GM12878 (cell line): ENCODE measurements at regions not wholly inside any gene's neighbourhood (a gene's known extent, or its start where the extent isn't known, plus 50 kb on each side); places are given as distances from the start of the nearest gene placed in this dataset.

Experiments used
- ATAC-seq: fragments of 200-7000 bp; cut with Tn5 transposase; 3 replicates; pipeline ENCODE4 v1.9.1; 2020; ENCODE audit warnings: mild to moderate bottlenecking, moderate library complexity
- BruUV-seq: library from RNA; stranded (reverse); fragments of 400-500 nt; replicated peaks from 2 replicates; lab custom pipeline; 2021; lab: Mats Ljungman, UMichigan
- CTCF ChIA-PET: fragments of 300-600 bp; sonication (Branson Sonifier 250); formaldehyde crosslinking; extraction: SDS; loops from one replicate; lab custom pipeline; 2021; ENCODE audit warnings: inconsistent platforms; lab: Yijun Ruan, JAX
- POLR2A ChIA-PET: fragments of 350-600 bp; formaldehyde crosslinking; extraction: SDS; loops from one replicate; lab custom pipeline; 2021; ENCODE audit warnings: inconsistent platforms; lab: Charles Lee
- RAD21 ChIA-PET: fragments of 300-600 bp; sonication (Branson Sonifier 250); formaldehyde crosslinking; loops from one replicate; lab custom pipeline; 2023; ENCODE audit warnings: antibody characterized with exemption; ENCODE audit not compliant: unreplicated experiment; lab: Charles Lee
- SMC1A ChIA-PET: fragments of 300-600 bp; sonication (Branson Sonifier 250); formaldehyde crosslinking; loops from one replicate; lab custom pipeline; 2023; ENCODE audit not compliant: unreplicated experiment, uncharacterized antibody; lab: Charles Lee
- DNase-seq: peaks from one replicate; pipeline ENCODE4 v3.0.0-alpha.2; 2011; ENCODE audit warnings: low read depth, low spot score
- FAIRE-seq: peaks from 3 replicates; lab custom pipeline; 2011; peaks lifted over from hg19 to GRCh38; lab: Jason Lieb, UNC
- H2AFZ ChIP-seq: 2 replicates; pipeline ENCODE4 v1.6.0; 2011; ENCODE audit warnings: low read depth, low read length, control low read depth; ENCODE audit not compliant: control insufficient read depth
- H3K27ac ChIP-seq: 2 replicates; pipeline ENCODE4 v1.5.1; 2011; ENCODE audit warnings: control low read depth; ENCODE audit not compliant: control insufficient read depth, insufficient read depth
- H3K27me3 ChIP-seq, 2 experiments: replicated peaks in 1 of 2; 2 replicates each; pipeline versions ENCODE4 v1.6.0 to v1.6.1; 2011; ENCODE audit warnings: low read length in 1 of 2; ENCODE audit not compliant: control insufficient read depth in 2 of 2, insufficient read depth in 2 of 2
- H3K36me3 ChIP-seq, 2 experiments: 2 replicates each; pipeline ENCODE4 v1.5.1; 2011; ENCODE audit warnings: low read length in 1 of 2; ENCODE audit not compliant: control insufficient read depth in 2 of 2, insufficient read depth in 2 of 2
- H3K4me1 ChIP-seq: 2 replicates; pipeline ENCODE4 v1.6.1; 2011; ENCODE audit warnings: mild to moderate bottlenecking, low read length, moderate library complexity, mixed read lengths; ENCODE audit not compliant: control insufficient read depth, insufficient read depth
- H3K4me2 ChIP-seq: 2 replicates; pipeline ENCODE4 v1.6.0; 2011; ENCODE audit warnings: control low read depth; ENCODE audit not compliant: control insufficient read depth, insufficient read depth
- H3K4me3 ChIP-seq: fragments of 200-600 bp; sonication (generic); 2 replicates; pipeline ENCODE4 v1.5.1; 2016
- H3K79me2 ChIP-seq: 2 replicates; pipeline ENCODE4 v1.6.0; 2011; ENCODE audit warnings: low read length; ENCODE audit not compliant: control insufficient read depth, insufficient read depth
- H3K9ac ChIP-seq: 2 replicates; pipeline ENCODE4 v1.8.0; 2011; ENCODE audit warnings: low read length, control low read depth, mixed read lengths; ENCODE audit not compliant: control insufficient read depth, insufficient read depth
- H3K9me3 ChIP-seq: replicated peaks from 3 replicates; pipeline ENCODE4 v1.5.1; 2011; ENCODE audit warnings: mild to moderate bottlenecking, low read length; ENCODE audit not compliant: control insufficient read depth, insufficient read depth
- H4K20me1 ChIP-seq: 2 replicates; pipeline ENCODE4 v1.6.0; 2011; ENCODE audit not compliant: control insufficient read depth, insufficient read depth
- BHLHE40 ChIP-seq, 2 experiments: fragments of 450-650 bp in 1 of 2; IDR thresholded peaks; 2 replicates each; pipeline ENCODE4 v1.6.1; 2011 to 2017; ENCODE audit warnings: low read depth in 2 of 2, borderline replicate concordance in 1 of 2, improper control_type of control experiment in 1 of 2, low read length in 1 of 2, mild to moderate bottlenecking in 1 of 2
- BRCA1 ChIP-seq: IDR thresholded peaks from 2 replicates; pipeline ENCODE4 v1.6.1; 2011; ENCODE audit warnings: low read depth, low read length, improper control_type of control experiment
- CREB1 ChIP-seq: IDR thresholded peaks from 2 replicates; pipeline ENCODE4 v1.6.1; 2012; ENCODE audit warnings: low read depth, mild to moderate bottlenecking, inconsistent platforms
- ELK1 ChIP-seq: IDR thresholded peaks from 2 replicates; pipeline ENCODE4 v1.6.1; 2012; ENCODE audit warnings: low read depth, low read length, improper control_type of control experiment
- MEF2A ChIP-seq: IDR thresholded peaks from 2 replicates; pipeline ENCODE4 v1.6.1; 2011; ENCODE audit warnings: low read depth, mild to moderate bottlenecking, low read length, moderate library complexity; ENCODE audit not compliant: insufficient read depth
- NBN ChIP-seq: fragments of 450-650 bp; IDR thresholded peaks from 2 replicates; pipeline ENCODE4 v1.6.1; 2016
- RAD21 ChIP-seq: IDR thresholded peaks from 2 replicates; pipeline ENCODE4 v1.6.1; 2011; ENCODE audit warnings: mild to moderate bottlenecking, low read depth, low read length, moderate library complexity; ENCODE audit not compliant: insufficient read depth
- RB1 ChIP-seq: fragments of 450-650 bp; formaldehyde crosslinking; IDR thresholded peaks from 2 replicates; pipeline ENCODE4 v1.6.1; 2017; ENCODE audit warnings: mild to moderate bottlenecking, borderline replicate concordance
- RFX5 ChIP-seq: IDR thresholded peaks from 2 replicates; pipeline ENCODE4 v1.6.1; 2011; ENCODE audit warnings: low read depth, low read length, improper control_type of control experiment
- ZNF622 ChIP-seq: fragments of 450-650 bp; IDR thresholded peaks from 2 replicates; pipeline ENCODE4 v1.6.1; 2017; ENCODE audit warnings: mild to moderate bottlenecking, inconsistent platforms
- WGBS: methylation state at CpG from one replicate; pipeline ENCODE4 v1.1.6; 2016; ENCODE audit warnings: low lambda C conversion rate; ENCODE audit not compliant: insufficient replicate concordance, insufficient coverage; ENCODE audit errors: missing lambda C conversion rate; 5-methylcytosine and 5-hydroxymethylcytosine counted together
- in situ Hi-C: fragments of 300-500 bp; cut with MboI; formaldehyde crosslinking; loops from 9 replicates; pipeline ENCODE4 v1.14.3; 2018; ENCODE audit warnings: mixed read lengths
- intact Hi-C: fragments of 100-400 bp; cut with micrococcal nuclease; formaldehyde crosslinking; loops from one replicate; pipeline ENCODE4 v1.14.2; 2022; ENCODE audit not compliant: unreplicated experiment

DNA sequence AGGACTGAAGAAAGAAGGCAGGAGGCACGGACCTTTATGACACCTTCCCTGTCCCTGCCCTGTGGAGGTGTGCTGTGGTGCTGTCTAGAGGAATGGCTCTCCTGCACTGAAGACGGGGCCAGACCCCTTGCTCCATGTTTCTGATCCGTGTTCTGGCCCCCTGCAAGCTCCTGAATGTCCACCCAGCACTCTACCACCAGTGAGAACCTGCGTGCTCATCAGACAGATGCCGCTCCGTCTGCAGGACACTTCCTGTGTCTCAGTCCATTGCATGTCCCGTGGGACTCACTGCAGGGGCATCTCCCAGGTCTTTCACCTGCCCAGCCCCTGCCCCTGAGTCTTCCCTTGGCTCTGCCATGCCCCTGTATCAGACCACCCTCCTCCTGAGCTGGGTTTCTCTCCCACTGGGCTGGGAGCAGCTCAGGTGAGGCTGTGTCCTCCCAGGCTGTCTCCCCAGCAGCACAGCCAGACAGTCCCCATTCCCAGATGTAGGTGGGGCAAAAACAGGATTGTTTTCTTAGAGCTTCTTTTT, 278.3 kb upstream of the ZNF32 start:
- in situ Hi-C loops: no loop called here
- CTCF ChIA-PET: interaction anchor here (0.7 to 0.9 kb wide), 2 partner anchors 14 to 385 kb away, joined by 3 to 4 read pairs; no protein-coding TSS in a partner anchor
- no peaks in the 10 kb centered on the region for H3K36me3 ChIP-seq
- no peak overlapping the region for H3K4me3 ChIP-seq
- no peak overlapping the region for H3K9ac ChIP-seq
- no peaks in the 10 kb centered on the region for H3K79me2 ChIP-seq
- TF ChIP-seq RB1 (no peak), BRCA1 (no peak), NBN (no peak), CREB1 (no peak), ZNF622 (no peak), RFX5 (no peak), RAD21 (no peak), MEF2A (no peak)
- TF ChIP-seq, all 136 proteins: peak for 0
- H3K27ac ChIP-seq: no peak overlapping the region
- H2AFZ ChIP-seq: no peak overlapping the region
- WGBS: 7% methylated on average over 7 of the region's 7 CpGs
- intact Hi-C loops: no loop called here
- DNase-seq (no peak), ATAC-seq (no peak), FAIRE-seq (no peak)
- RAD21 ChIA-PET: no interaction called here
- no peaks in the 10 kb centered on the region; the same call in 1 of the 2 replicates for H3K4me1 ChIP-seq
- no peak overlapping the region for H3K4me2 ChIP-seq
- H4K20me1 ChIP-seq: no peaks in the 10 kb centered on the region
- SMC1A ChIA-PET: interaction anchor here (1.1 to 2.0 kb wide), 2 partner anchors 87 to 92 kb away, joined by 3 to 4 read pairs; no protein-coding TSS in a partner anchor
- H3K9me3 ChIP-seq: no peaks in the 10 kb centered on the region
- POLR2A ChIA-PET: no interaction called here
- BruUV-seq: no TSS peak
- no peaks in the 10 kb centered on the region; a peak in 1 of 4 replicates for H3K27me3 ChIP-seq

- TF ChIP-seq ELK1 (no peak), BHLHE40 (IDR thresholded peaks at IDR 0.05; ENCODE audit: borderline replicate concordance in 1 of 2, low read depth in 2 of 2, low read length in 1 of 2) (0 out of 4 replicates have a peak, but pooled peaks of 1 of the 2 experiments have one; percentile 7)
- FAIRE-seq: no peak
Measured at GRCh38 chr10:43926371-43926770, 277.7 kb upstream of the ZNF32 start.

More at GRCh38 chr10:43926371-43926770, 277.7 kb upstream of the ZNF32 start:
- ChIA-PET CTCF (no interaction called here), RAD21 (no interaction called here), POLR2A (no interaction called here), SMC1A (no interaction called here)
- 47% methylated on average over 5 of the region's 5 CpGs for WGBS
- no peaks in the 10 kb centered on the region; a peak in 1 of 4 replicates for H3K27me3 ChIP-seq
- H3K27ac ChIP-seq: no peak overlapping the region
- H3K4me3 ChIP-seq: no peak overlapping the region
- H2AFZ ChIP-seq: no peak overlapping the region
- no peak for DNase-seq
- no peaks in the 10 kb centered on the region; the same call in 1 of the 2 replicates for H3K4me1 ChIP-seq
- no peaks in the 10 kb centered on the region for H4K20me1 ChIP-seq
- H3K9me3 ChIP-seq: no peaks in the 10 kb centered on the region
- H3K9ac ChIP-seq: no peak overlapping the region
- intact Hi-C loops: no loop called here
- in situ Hi-C loops: no loop called here
- no peak for ATAC-seq
- no peak overlapping the region for H3K4me2 ChIP-seq
- no TSS peak for BruUV-seq
- H3K79me2 ChIP-seq: no peaks in the 10 kb centered on the region
- H3K36me3 ChIP-seq: no peaks in the 10 kb centered on the region
